Activated T-helper 2 cell treated with anti-CD3 and anti-CD28 coated beads, Interferon-gamma antibody, Interleukin-2, Interleukin-4, amounts not matched to agents 10 μg/mL and 5 μg/mL and 100 μg/mL, durations not matched to agents 14 hours and 24 hours and 36 hours (primary cell): ENCODE measurements at regions not wholly inside any gene's neighbourhood (a gene's known extent, or its start where the extent isn't known, plus 50 kb on each side); places are given as distances from the start of the nearest gene placed in this dataset.
A peak's percentile ranks its signal among the peaks of the same experiment; 100 is the strongest.

Source experiments
- DNase-seq: peaks from one replicate; pipeline ENCODE4 v3.0.0; 2021; ENCODE audit warnings: low spot score
- H3K27ac Mint-ChIP-seq: one replicate; pipeline ENCODE4 v1.8.0; 2021; ENCODE audit warnings: mixed read lengths
- H3K27me3 Mint-ChIP-seq: one replicate; pipeline ENCODE4 v1.8.0; 2021; ENCODE audit warnings: low read depth, mixed read lengths
- H3K36me3 Mint-ChIP-seq: one replicate; pipeline ENCODE4 v1.8.0; 2021; ENCODE audit warnings: low read depth, mixed read lengths
- H3K4me1 Mint-ChIP-seq: one replicate; pipeline ENCODE4 v1.8.0; 2021; ENCODE audit warnings: low read depth, mixed read lengths
- H3K4me3 Mint-ChIP-seq: one replicate; pipeline ENCODE4 v1.8.0; 2021; ENCODE audit warnings: low read depth, mild to moderate bottlenecking, moderate library complexity, mixed read lengths
- H3K9me3 Mint-ChIP-seq: one replicate; pipeline ENCODE4 v1.8.0; 2021; ENCODE audit warnings: mixed read lengths
- intact Hi-C: fragments of 100-400 bp; cut with micrococcal nuclease; formaldehyde crosslinking; loops from one replicate; pipeline ENCODE4 v1.15.1; 2023

GRCh38 chr13:63684822-63685221, 2269.2 kb upstream of the PCDH20 start:
- intact Hi-C loops, result no loop called here
- Mint-ChIP-seq H3K4me1 (no peaks in the 10 kb centered on the region), H3K9me3 (peaks cover 34% of the 10 kb centered on the region), H3K27me3 (no peaks in the 10 kb centered on the region), H3K4me3 (no peak overlapping the region), H3K27ac (no peak overlapping the region), H3K36me3 (no peaks in the 10 kb centered on the region)
- no peak for DNase-seq

GRCh38 chr13:63680704-63681103, 2265.1 kb upstream of the PCDH20 start:
- Mint-ChIP-seq H3K4me1 (no peaks in the 10 kb centered on the region), H3K4me3 (no peak overlapping the region), H3K27ac (no peak overlapping the region), H3K36me3 (no peaks in the 10 kb centered on the region), H3K27me3 (no peaks in the 10 kb centered on the region), H3K9me3 (peaks cover 13% of the 10 kb centered on the region)
- intact Hi-C loops, result no loop called here
- DNase-seq, result no peak

GRCh38 chr13:63671296-63671695, 2255.6 kb upstream of the PCDH20 start:
- Mint-ChIP-seq H3K27ac (no peak overlapping the region), H3K4me1 (no peaks in the 10 kb centered on the region), H3K27me3 (no peaks in the 10 kb centered on the region), H3K36me3 (no peaks in the 10 kb centered on the region), H3K4me3 (no peak overlapping the region), H3K9me3 (peaks cover 16% of the 10 kb centered on the region)
- DNase-seq, result no peak
- intact Hi-C loops, result no loop called here

GRCh38 chr13:63651394-63651793, 2235.7 kb upstream of the PCDH20 start:
- Mint-ChIP-seq H3K4me3 (no peak overlapping the region), H3K27me3 (no peaks in the 10 kb centered on the region)

GRCh38 chr13:63643543-63643942, 2227.9 kb upstream of the PCDH20 start:
- H3K27ac Mint-ChIP-seq, result no peak overlapping the region
- no peaks in the 10 kb centered on the region for H3K4me1 Mint-ChIP-seq
- intact Hi-C loops, result no loop called here
- DNase-seq, result no peak
- no peaks in the 10 kb centered on the region for H3K27me3 Mint-ChIP-seq
- H3K9me3 Mint-ChIP-seq, result peaks cover 5% of the 10 kb centered on the region
- H3K36me3 Mint-ChIP-seq, result no peaks in the 10 kb centered on the region
- H3K4me3 Mint-ChIP-seq, result no peak overlapping the region

More at GRCh38 chr13:63651394-63651793, 2235.7 kb upstream of the PCDH20 start:
- Mint-ChIP-seq H3K9me3 (peaks cover 31% of the 10 kb centered on the region), H3K4me1 (no peaks in the 10 kb centered on the region), H3K36me3 (no peaks in the 10 kb centered on the region), H3K27ac (no peak overlapping the region)
- DNase-seq, result no peak
- intact Hi-C loops, result no loop called here

GRCh38 chr13:63636316-63636993, 2220.8 kb upstream of the PCDH20 start:
- peaks cover 14% of the 10 kb centered on the region for H3K9me3 Mint-ChIP-seq
- DNase-seq, result no peak
- H3K27me3 Mint-ChIP-seq, result no peaks in the 10 kb centered on the region
- H3K27ac Mint-ChIP-seq, result no peak overlapping the region
- intact Hi-C loops, result no loop called here
- no peaks in the 10 kb centered on the region for H3K36me3 Mint-ChIP-seq
- H3K4me3 Mint-ChIP-seq, result peak overlapping the region; percentile 65
- no peaks in the 10 kb centered on the region for H3K4me1 Mint-ChIP-seq

- no peaks in the 10 kb centered on the region for H3K36me3 Mint-ChIP-seq
- H3K27ac Mint-ChIP-seq, result no peak overlapping the region
- H3K9me3 Mint-ChIP-seq, result peaks cover 26% of the 10 kb centered on the region
- no peak overlapping the region for H3K4me3 Mint-ChIP-seq
- no peak for DNase-seq
- H3K27me3 Mint-ChIP-seq, result no peaks in the 10 kb centered on the region
- no peaks in the 10 kb centered on the region for H3K4me1 Mint-ChIP-seq
- intact Hi-C loops, result no loop called here
Measured at GRCh38 chr13:63632321-63632720, 2216.7 kb upstream of the PCDH20 start.

- no peak for DNase-seq
- Mint-ChIP-seq H3K36me3 (no peaks in the 10 kb centered on the region), H3K27ac (no peak overlapping the region), H3K4me3 (no peak overlapping the region), H3K4me1 (no peaks in the 10 kb centered on the region), H3K27me3 (no peaks in the 10 kb centered on the region), H3K9me3 (peaks cover 29% of the 10 kb centered on the region)
- intact Hi-C loops, result no loop called here
Measured at GRCh38 chr13:63631006-63631405, 2215.4 kb upstream of the PCDH20 start.

- intact Hi-C loops, result no loop called here
- no peak overlapping the region for H3K4me3 Mint-ChIP-seq
- no peak overlapping the region for H3K27ac Mint-ChIP-seq
- peaks cover 26% of the 10 kb centered on the region for H3K9me3 Mint-ChIP-seq
- H3K4me1 Mint-ChIP-seq, result no peaks in the 10 kb centered on the region
- H3K27me3 Mint-ChIP-seq, result no peaks in the 10 kb centered on the region
- DNase-seq, result no peak
- H3K36me3 Mint-ChIP-seq, result no peaks in the 10 kb centered on the region
Measured at GRCh38 chr13:63629591-63629990, 2213.9 kb upstream of the PCDH20 start.

GRCh38 chr13:63628310-63628709, 2212.7 kb upstream of the PCDH20 start:
- H3K4me1 Mint-ChIP-seq, result no peaks in the 10 kb centered on the region
- no peak for DNase-seq
- H3K27me3 Mint-ChIP-seq, result no peaks in the 10 kb centered on the region
- H3K27ac Mint-ChIP-seq, result no peak overlapping the region
- intact Hi-C loops, result no loop called here
- no peaks in the 10 kb centered on the region for H3K36me3 Mint-ChIP-seq
- H3K9me3 Mint-ChIP-seq, result peaks cover 27% of the 10 kb centered on the region
- no peak overlapping the region for H3K4me3 Mint-ChIP-seq

- H3K9me3 Mint-ChIP-seq, result peaks cover 39% of the 10 kb centered on the region
- H3K27ac Mint-ChIP-seq, result no peak overlapping the region
- no peaks in the 10 kb centered on the region for H3K27me3 Mint-ChIP-seq
- DNase-seq, result no peak
- H3K36me3 Mint-ChIP-seq, result no peaks in the 10 kb centered on the region
- intact Hi-C loops, result no loop called here
- no peak overlapping the region for H3K4me3 Mint-ChIP-seq
- no peaks in the 10 kb centered on the region for H3K4me1 Mint-ChIP-seq
Measured at GRCh38 chr13:63625869-63626268, 2210.2 kb upstream of the PCDH20 start.

- H3K4me3 Mint-ChIP-seq, result no peak overlapping the region
- intact Hi-C loops, result no loop called here
- no peaks in the 10 kb centered on the region for H3K36me3 Mint-ChIP-seq
- H3K27me3 Mint-ChIP-seq, result no peaks in the 10 kb centered on the region
- H3K27ac Mint-ChIP-seq, result no peak overlapping the region
- H3K9me3 Mint-ChIP-seq, result peaks cover 23% of the 10 kb centered on the region
- no peaks in the 10 kb centered on the region for H3K4me1 Mint-ChIP-seq
- no peak for DNase-seq
Measured at GRCh38 chr13:63614874-63615612, 2199.4 kb upstream of the PCDH20 start.

- Mint-ChIP-seq H3K27me3 (no peaks in the 10 kb centered on the region), H3K4me1 (no peaks in the 10 kb centered on the region), H3K36me3 (no peaks in the 10 kb centered on the region), H3K27ac (no peak overlapping the region), H3K9me3 (peaks cover 61% of the 10 kb centered on the region), H3K4me3 (no peak overlapping the region)
- intact Hi-C loops, result no loop called here
- no peak for DNase-seq
Measured at GRCh38 chr13:63607153-63607552, 2191.5 kb upstream of the PCDH20 start.
